ENCODE measurements at regions not wholly inside any gene's neighbourhood (a gene's known extent, or its start where the extent isn't known, plus 50 kb on each side); places are given as distances from the start of the nearest gene placed in this dataset.

- no peak for TF ChIP-seq HNF4G (IDR thresholded peaks at IDR 0.05)
These were observed 80.5 kb upstream of the RALGPS2 start (continued) for GRCh38 chr1:178644308-178645120.

DNA sequence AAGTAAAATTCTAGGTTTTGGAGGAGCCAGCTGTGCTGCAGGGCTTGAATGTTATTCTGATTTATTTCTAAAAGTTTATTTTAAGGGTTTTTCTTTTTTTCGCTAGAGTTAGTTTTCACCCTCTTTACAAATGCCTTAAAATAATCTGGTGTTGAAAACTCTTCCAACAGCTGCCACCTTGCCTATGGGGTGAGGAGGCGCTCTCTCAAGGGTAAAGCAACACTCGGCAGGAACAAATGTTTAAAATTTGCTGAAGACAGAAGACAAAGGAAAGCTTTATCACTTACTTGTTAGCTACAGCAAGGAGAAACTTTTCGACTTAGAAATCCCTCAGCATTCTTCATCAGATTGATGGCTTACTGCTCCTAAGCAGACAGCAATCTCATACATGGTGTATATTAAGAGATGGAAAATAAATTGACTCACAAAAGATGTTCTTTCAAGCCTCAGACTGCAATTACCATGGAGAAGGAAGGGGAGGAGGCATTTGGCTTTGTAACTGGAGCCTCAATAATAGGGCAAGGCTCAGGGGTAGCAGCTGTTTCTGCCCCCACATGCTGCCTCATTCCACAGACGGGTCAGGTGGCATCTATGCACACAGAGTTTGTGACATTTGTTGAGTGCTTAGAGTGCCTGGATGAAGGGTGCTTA, 79.8 kb upstream of the RALGPS2 start:
- TF ChIP-seq RXRA (IDR thresholded peaks at IDR 0.05) (no peak), TAF1 (conservative IDR thresholded peaks at IDR 0.05) (no peak), GABPA (IDR thresholded peaks at IDR 0.05 in 1 of 2, conservative IDR thresholded peaks at IDR 0.05 in 1 of 2) (no peak), HNF4A (conservative IDR thresholded peaks at IDR 0.05) (no peak), SP1 (IDR thresholded peaks at IDR 0.05) (no peak), YY1 (IDR thresholded peaks at IDR 0.05) (no peak), FOXA1 (IDR thresholded peaks at IDR 0.05) (no peak), RAD21 (IDR thresholded peaks at IDR 0.05) (no peak), JUND (IDR thresholded peaks at IDR 0.05) (no peak), REST (IDR thresholded peaks at IDR 0.05) (no peak), FOXA2 (IDR thresholded peaks at IDR 0.05) (no peak), ZBTB33 (IDR thresholded peaks at IDR 0.05) (no peak), CTCF (IDR thresholded peaks at IDR 0.05; ENCODE audit: low read depth, low read length, missing input control) (no peak), EGR1 (IDR thresholded peaks at IDR 0.05; ENCODE audit: low read depth in 2 of 2) (no peak)
- TF ChIP-seq, protein P1, sequence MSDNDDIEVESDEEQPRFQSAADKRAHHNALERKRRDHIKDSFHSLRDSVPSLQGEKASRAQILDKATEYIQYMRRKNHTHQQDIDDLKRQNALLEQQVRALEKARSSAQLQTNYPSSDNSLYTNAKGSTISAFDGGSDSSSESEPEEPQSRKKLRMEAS (IDR thresholded peaks at IDR 0.05) = no peak
- no peak overlapping the region for H3K4me3 ChIP-seq (ENCODE audit: low read depth in 1 of 3, low read length in 3 of 3)
- no peaks in the 10 kb centered on the region for H3K27me3 ChIP-seq (ENCODE audit: control insufficient read depth in 4 of 4, insufficient read depth in 4 of 4, low read length in 3 of 4)
- DNase-seq (ENCODE audit: low spot score) = no peak
- no peaks in the 10 kb centered on the region for H3K36me3 ChIP-seq (ENCODE audit: control insufficient read depth in 4 of 4, insufficient read depth in 3 of 4, low read depth in 1 of 4, low read length in 3 of 4)
- no peak overlapping the region for H3K27ac ChIP-seq (ENCODE audit: low read depth in 1 of 2, low read length in 2 of 2)
- H3K9me3 ChIP-seq (ENCODE audit: control insufficient read depth in 4 of 4, low read length in 3 of 4) = no peaks in the 10 kb centered on the region
- H3K9ac ChIP-seq (ENCODE audit: low read depth in 1 of 2, low read length in 2 of 2) = no peak overlapping the region
- H3K4me1 ChIP-seq (ENCODE audit: control insufficient read depth in 4 of 4, insufficient read depth in 4 of 4, low read length in 3 of 4) = peaks cover 4 to 17% (median 14%) of the 10 kb centered on the region in 4 donors
- WGBS = 89% methylated on average over 5 of the region's 5 CpGs
